HG02623 (cell line): ENCODE measurements at regions not wholly inside any gene's neighbourhood (a gene's known extent, or its start where the extent isn't known, plus 50 kb on each side); places are given as distances from the start of the nearest gene placed in this dataset.

Experiments used
- ATAC-seq: cut with Tn5 transposase; IDR thresholded peaks from one replicate; pipeline ENCODE4 v1.9.1; 2021; ENCODE audit warnings: moderate library complexity; ENCODE audit not compliant: unreplicated experiment

- no peak for ATAC-seq
Measured at GRCh38 chr6:129778793-129779192, 68.8 kb upstream of the ARHGAP18 start.

GRCh38 chr6:129777371-129777770, 67.4 kb upstream of the ARHGAP18 start:
- ATAC-seq = no peak

DNA sequence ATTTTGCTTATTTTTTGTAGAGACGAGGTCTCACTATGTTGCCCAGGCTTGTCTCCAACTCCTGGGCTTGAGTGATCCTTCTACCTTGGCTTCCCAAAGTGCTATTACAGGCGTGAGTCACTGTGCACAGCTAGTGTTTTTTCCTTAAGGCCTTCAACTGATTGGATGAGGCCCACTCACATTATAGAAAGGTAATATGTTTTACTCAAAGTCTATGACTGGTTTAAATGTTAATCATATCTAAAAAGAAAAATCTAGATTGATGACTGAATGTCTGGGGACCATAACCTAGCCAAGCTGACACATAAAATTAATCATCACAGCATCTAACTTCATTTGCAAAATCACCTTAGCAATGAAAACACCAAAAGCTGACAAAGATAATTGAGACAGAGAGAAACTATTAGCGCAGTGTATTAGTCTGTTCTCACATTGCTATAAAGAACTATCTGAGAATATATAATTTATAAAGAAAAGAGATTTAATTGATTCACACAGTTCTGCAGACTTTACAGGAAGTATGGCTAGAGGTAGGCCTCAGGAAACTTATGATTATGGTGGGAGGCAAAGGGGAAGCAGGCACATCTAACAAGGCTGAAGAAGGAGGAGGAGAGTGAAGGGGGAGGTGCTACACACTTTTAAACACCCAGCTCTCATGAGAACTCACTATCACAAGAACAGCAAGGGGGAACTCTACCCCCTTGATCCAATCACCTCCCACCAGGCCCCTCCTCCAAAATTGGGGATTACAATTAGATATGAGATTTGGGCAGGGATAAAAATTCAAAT, 66.8 kb upstream of the ARHGAP18 start:
- ATAC-seq = no peak

DNA sequence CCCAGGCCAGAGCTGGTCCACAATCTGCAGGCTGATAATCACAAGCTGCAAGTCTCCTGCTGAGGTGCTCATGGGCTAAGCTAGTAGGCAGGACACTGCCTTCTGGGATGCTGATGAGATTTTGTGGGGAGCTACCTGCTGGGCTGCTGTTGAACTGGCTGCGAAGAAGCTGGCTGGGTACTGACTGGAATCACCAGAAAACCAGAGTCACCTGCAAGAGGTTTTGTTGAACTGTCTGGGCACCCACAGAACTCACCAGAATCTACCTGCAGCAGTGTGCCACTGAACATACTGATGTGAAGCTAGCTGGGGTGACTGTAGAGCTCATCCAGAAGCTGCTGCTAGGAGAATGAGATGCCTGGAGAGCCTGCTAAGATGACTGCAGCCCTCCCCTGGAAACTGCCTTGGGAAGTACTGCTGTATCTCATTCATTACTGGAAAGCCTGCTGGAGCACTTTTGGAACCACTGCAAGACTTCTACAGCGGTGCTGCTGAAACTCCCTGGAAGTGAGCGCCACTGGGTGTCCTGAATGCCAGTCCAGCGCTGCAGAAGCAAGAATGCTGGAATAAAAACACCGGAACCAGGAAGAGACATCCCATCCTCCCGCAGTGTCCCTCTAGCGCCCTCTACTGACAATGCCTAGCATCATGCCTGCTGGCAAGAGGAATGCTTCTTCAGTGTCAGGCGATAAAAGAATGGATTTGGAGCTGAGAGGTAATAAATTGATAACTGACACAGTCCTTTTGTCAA, 64.9 kb upstream of the ARHGAP18 start:
- no peak for ATAC-seq

GRCh38 chr6:129773304-129773703, 63.3 kb upstream of the ARHGAP18 start:
- no peak for ATAC-seq

DNA sequence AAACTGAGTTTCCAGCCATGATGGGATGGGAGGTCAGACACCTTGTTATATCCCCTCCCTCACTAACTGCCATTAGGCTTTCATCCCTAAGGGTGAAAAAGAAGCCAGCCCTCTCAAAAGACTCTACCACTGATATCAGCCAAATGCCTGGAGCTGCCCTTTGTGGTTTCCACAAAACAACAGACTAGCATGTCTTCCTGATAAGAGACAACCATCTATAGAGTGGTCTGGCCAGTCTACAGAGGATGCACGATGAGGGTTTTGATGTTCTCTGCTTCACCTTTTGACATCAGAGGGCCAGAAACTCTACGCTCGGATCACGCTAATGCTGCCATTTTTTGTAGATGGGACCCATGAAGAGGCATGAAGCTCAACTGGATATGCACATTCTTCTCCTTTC, 61.7 kb upstream of the ARHGAP18 start:
- no peak for ATAC-seq

DNA sequence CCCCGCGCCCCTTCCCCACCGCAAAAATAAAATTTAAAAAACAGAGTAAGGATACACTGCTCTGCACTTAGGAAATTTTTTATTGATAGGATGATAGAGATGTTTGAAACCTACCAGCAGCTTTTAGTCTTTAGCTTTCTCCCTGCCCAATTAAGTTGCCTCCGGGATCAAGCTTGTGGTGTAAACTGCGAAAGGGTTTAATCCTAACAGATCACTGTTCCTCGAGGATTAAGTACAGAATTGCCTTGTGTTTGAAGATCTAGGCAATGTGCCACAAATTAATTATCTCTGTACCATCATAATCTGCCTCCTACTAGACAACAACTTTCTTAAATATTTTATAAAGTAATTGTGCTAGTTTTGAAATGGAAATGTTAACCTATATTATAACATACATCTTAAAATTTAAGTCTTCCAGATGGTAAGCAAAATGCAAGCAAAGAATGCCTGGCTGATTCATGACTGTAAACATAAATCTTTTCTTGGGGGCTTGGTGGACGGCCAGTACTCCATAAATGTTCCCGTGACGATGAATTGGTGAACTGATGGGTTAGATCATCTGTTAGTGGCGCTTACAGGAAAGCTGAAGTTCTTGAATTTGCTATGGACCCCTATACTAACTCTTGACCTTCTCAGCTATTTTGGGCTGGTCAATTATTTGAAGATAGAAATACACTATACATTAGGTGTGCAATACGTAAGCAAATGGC, 58.0 kb upstream of the ARHGAP18 start:
- ATAC-seq = no peak

GRCh38 chr6:129766959-129767728, 57.2 kb upstream of the ARHGAP18 start:
- ATAC-seq = peak; percentile 84

DNA sequence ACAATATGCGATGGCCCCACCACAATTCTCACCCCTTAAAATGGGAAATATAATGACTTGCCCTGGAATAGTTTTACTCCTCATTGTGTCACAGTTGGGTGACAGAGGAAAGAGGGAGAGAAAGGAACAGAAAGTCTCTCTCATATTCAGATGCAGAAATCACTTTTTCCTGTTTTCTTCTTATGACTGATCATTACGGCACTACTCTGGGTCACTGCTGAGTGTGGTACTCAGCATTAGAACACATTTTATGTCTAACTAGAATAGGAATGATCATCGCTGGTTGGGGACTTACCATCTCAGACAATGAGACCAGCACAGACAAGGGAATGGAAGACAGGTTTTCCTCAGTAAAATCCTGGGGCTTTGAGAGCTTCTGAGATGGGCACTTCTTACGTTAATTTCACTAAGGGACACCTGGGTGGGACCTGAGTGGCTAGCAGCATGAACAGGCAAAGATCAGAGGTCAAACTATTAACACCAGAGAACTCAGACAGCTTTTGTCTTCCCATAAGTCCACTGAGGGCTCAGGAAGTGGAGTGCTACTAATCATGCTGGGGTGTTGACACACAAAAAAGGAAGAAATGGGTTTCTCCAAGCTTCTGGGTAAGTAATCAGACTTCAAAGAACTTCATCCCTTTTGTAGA, 54.9 kb upstream of the ARHGAP18 start:
- ATAC-seq = no peak

GRCh38 chr6:129759796-129760605, 50.0 kb upstream of the ARHGAP18 start:
- no peak for ATAC-seq
